ENCODE measurements at regions not wholly inside any gene's neighbourhood (a gene's known extent, or its start where the extent isn't known, plus 50 kb on each side); places are given as distances from the start of the nearest gene placed in this dataset.

GRCh38 chr11:10943968-10944367 lies 86.1 kb upstream of the ZBED5 start:
- no peak for DNase-seq
- no peak overlapping the region for H3K27ac ChIP-seq (ENCODE audit: insufficient read depth in 1 of 2, low read depth in 1 of 2, low read length in 2 of 2, poor library complexity in 1 of 2, severe bottlenecking in 2 of 2)
- H3K36me3 ChIP-seq (ENCODE audit: control insufficient read depth in 4 of 4, insufficient read depth in 4 of 4, low read length in 3 of 4): no peaks in the 10 kb centered on the region
- no peaks in the 10 kb centered on the region for H3K27me3 ChIP-seq (replicated peaks in 2 of 5; ENCODE audit: control insufficient read depth in 4 of 5, insufficient read depth in 5 of 5, low read length in 4 of 5)
- H3K4me1 ChIP-seq (ENCODE audit: control extremely low read depth in 1 of 4, control insufficient read depth in 4 of 4, insufficient read depth in 4 of 4, low read length in 3 of 4): no peaks in the 10 kb centered on the region
- ChIA-PET POLR2A (no interaction called here), CTCF (interaction anchor here (0.8 to 14.6 kb wide), 8 partner anchors 9 to 213 kb away, joined by 3 to 170 read pairs (median 3); no protein-coding TSS in a partner anchor)
- H3K4me3 ChIP-seq (ENCODE audit: control insufficient read depth in 1 of 7, extremely low read depth in 1 of 7, insufficient read depth in 4 of 7, low read depth in 2 of 7, low read length in 6 of 7): no peak overlapping the region
- no peaks in the 10 kb centered on the region for H3K9me3 ChIP-seq (ENCODE audit: control extremely low read depth in 1 of 5, control insufficient read depth in 4 of 5, insufficient read depth in 2 of 5, low read depth in 1 of 5, low read length in 4 of 5)
- 88% methylated on average over 1 of the region's 2 CpGs for WGBS (ENCODE audit: insufficient coverage)

GRCh38 chr11:10942620-10943019 lies 84.8 kb upstream of the ZBED5 start:
- Histone ChIP-seq H3K9me3 (ENCODE audit: control extremely low read depth in 1 of 5, control insufficient read depth in 4 of 5, insufficient read depth in 2 of 5, low read depth in 1 of 5, low read length in 4 of 5) (no peaks in the 10 kb centered on the region), H3K4me1 (ENCODE audit: control extremely low read depth in 1 of 4, control insufficient read depth in 4 of 4, insufficient read depth in 4 of 4, low read length in 3 of 4) (no peaks in the 10 kb centered on the region), H3K27me3 (replicated peaks in 2 of 5; ENCODE audit: control insufficient read depth in 4 of 5, insufficient read depth in 5 of 5, low read length in 4 of 5) (no peaks in the 10 kb centered on the region), H3K27ac (ENCODE audit: insufficient read depth in 1 of 2, low read depth in 1 of 2, low read length in 2 of 2, poor library complexity in 1 of 2, severe bottlenecking in 2 of 2) (no peak overlapping the region), H3K36me3 (ENCODE audit: control insufficient read depth in 4 of 4, insufficient read depth in 4 of 4, low read length in 3 of 4) (no peaks in the 10 kb centered on the region), H3K4me3 (ENCODE audit: control insufficient read depth in 1 of 7, extremely low read depth in 1 of 7, insufficient read depth in 4 of 7, low read depth in 2 of 7, low read length in 6 of 7) (no peak overlapping the region)
- ChIA-PET CTCF (interaction anchor here (1.2 to 14.6 kb wide), 5 partner anchors 9 to 150 kb away, joined by 3 to 170 read pairs (median 4); no protein-coding TSS in a partner anchor), POLR2A (no interaction called here)
- DNase-seq: no peak
- WGBS (ENCODE audit: insufficient coverage): no CpG with 5 or more reads among the region's 3 CpGs

- Histone ChIP-seq H3K9me3 (ENCODE audit: control extremely low read depth in 1 of 5, control insufficient read depth in 4 of 5, insufficient read depth in 2 of 5, low read depth in 1 of 5, low read length in 4 of 5) (no peaks in the 10 kb centered on the region), H3K4me3 (ENCODE audit: control insufficient read depth in 1 of 7, extremely low read depth in 1 of 7, insufficient read depth in 4 of 7, low read depth in 2 of 7, low read length in 6 of 7) (no peak overlapping the region), H3K27me3 (replicated peaks in 2 of 5; ENCODE audit: control insufficient read depth in 4 of 5, insufficient read depth in 5 of 5, low read length in 4 of 5) (no peaks in the 10 kb centered on the region), H3K27ac (ENCODE audit: insufficient read depth in 1 of 2, low read depth in 1 of 2, low read length in 2 of 2, poor library complexity in 1 of 2, severe bottlenecking in 2 of 2) (no peak overlapping the region), H3K36me3 (ENCODE audit: control insufficient read depth in 4 of 4, insufficient read depth in 4 of 4, low read length in 3 of 4) (no peaks in the 10 kb centered on the region), H3K4me1 (ENCODE audit: control extremely low read depth in 1 of 4, control insufficient read depth in 4 of 4, insufficient read depth in 4 of 4, low read length in 3 of 4) (no peaks in the 10 kb centered on the region)
- ChIA-PET CTCF (interaction anchor here (1.0 to 14.6 kb wide), 6 partner anchors 8 to 149 kb away, joined by 3 to 170 read pairs (median 6); no protein-coding TSS in a partner anchor), POLR2A (no interaction called here)
- no peak for DNase-seq
- WGBS (ENCODE audit: insufficient coverage): 100% methylated on average over 1 of the region's 1 CpG
These were observed 84.0 kb upstream of the ZBED5 start for GRCh38 chr11:10941871-10942270.

- no peaks in the 10 kb centered on the region for H3K27me3 ChIP-seq (replicated peaks in 2 of 5; ENCODE audit: control insufficient read depth in 4 of 5, insufficient read depth in 5 of 5, low read length in 4 of 5)
- H3K4me3 ChIP-seq (ENCODE audit: control insufficient read depth in 1 of 7, extremely low read depth in 1 of 7, insufficient read depth in 4 of 7, low read depth in 2 of 7, low read length in 6 of 7): no peak overlapping the region
- ChIA-PET CTCF (interaction anchor here (1.0 to 14.6 kb wide), 6 partner anchors 7 to 149 kb away, joined by 3 to 170 read pairs (median 6); no protein-coding TSS in a partner anchor), POLR2A (no interaction called here)
- no peaks in the 10 kb centered on the region for H3K9me3 ChIP-seq (ENCODE audit: control extremely low read depth in 1 of 5, control insufficient read depth in 4 of 5, insufficient read depth in 2 of 5, low read depth in 1 of 5, low read length in 4 of 5)
- no peaks in the 10 kb centered on the region for H3K36me3 ChIP-seq (ENCODE audit: control insufficient read depth in 4 of 4, insufficient read depth in 4 of 4, low read length in 3 of 4)
- no peak overlapping the region for H3K27ac ChIP-seq (ENCODE audit: insufficient read depth in 1 of 2, low read depth in 1 of 2, low read length in 2 of 2, poor library complexity in 1 of 2, severe bottlenecking in 2 of 2)
- WGBS (ENCODE audit: insufficient coverage): no CpG with 5 or more reads among the region's 1 CpG
- no peaks in the 10 kb centered on the region for H3K4me1 ChIP-seq (ENCODE audit: control extremely low read depth in 1 of 4, control insufficient read depth in 4 of 4, insufficient read depth in 4 of 4, low read length in 3 of 4)
- no peak for DNase-seq
These were observed 83.6 kb upstream of the ZBED5 start for GRCh38 chr11:10941414-10941813.

- Histone ChIP-seq H3K36me3 (ENCODE audit: control insufficient read depth in 4 of 4, insufficient read depth in 4 of 4, low read length in 3 of 4) (no peaks in the 10 kb centered on the region), H3K27ac (ENCODE audit: insufficient read depth in 1 of 2, low read depth in 1 of 2, low read length in 2 of 2, poor library complexity in 1 of 2, severe bottlenecking in 2 of 2) (no peak overlapping the region), H3K27me3 (replicated peaks in 2 of 5; ENCODE audit: control insufficient read depth in 4 of 5, insufficient read depth in 5 of 5, low read length in 4 of 5) (peaks cover 0 to 6% (median 0%) of the 10 kb centered on the region in 5 experiments), H3K4me1 (ENCODE audit: control extremely low read depth in 1 of 4, control insufficient read depth in 4 of 4, insufficient read depth in 4 of 4, low read length in 3 of 4) (peaks cover 0 to 10% (median 8%) of the 10 kb centered on the region in 4 experiments), H3K4me3 (ENCODE audit: control insufficient read depth in 1 of 7, extremely low read depth in 1 of 7, insufficient read depth in 4 of 7, low read depth in 2 of 7, low read length in 6 of 7) (no peak overlapping the region), H3K9me3 (ENCODE audit: control extremely low read depth in 1 of 5, control insufficient read depth in 4 of 5, insufficient read depth in 2 of 5, low read depth in 1 of 5, low read length in 4 of 5) (no peaks in the 10 kb centered on the region)
- POLR2A ChIA-PET: no interaction called here
- 100% methylated on average over 2 of the region's 5 CpGs for WGBS (ENCODE audit: insufficient coverage)
- DNase-seq: no peak
- CTCF ChIA-PET: interaction anchor here (0.7 to 14.6 kb wide), 2 partner anchors 21 to 88 kb away, joined by 3 to 170 read pairs; no protein-coding TSS in a partner anchor
These were observed 81.0 kb upstream of the ZBED5 start for GRCh38 chr11:10938650-10939387.

GRCh38 chr11:10938231-10938630 lies 80.4 kb upstream of the ZBED5 start:
- Histone ChIP-seq H3K27ac (ENCODE audit: insufficient read depth in 1 of 2, low read depth in 1 of 2, low read length in 2 of 2, poor library complexity in 1 of 2, severe bottlenecking in 2 of 2) (no peak overlapping the region), H3K4me1 (ENCODE audit: control extremely low read depth in 1 of 4, control insufficient read depth in 4 of 4, insufficient read depth in 4 of 4, low read length in 3 of 4) (peaks cover 0 to 10% (median 8%) of the 10 kb centered on the region in 4 experiments), H3K4me3 (ENCODE audit: control insufficient read depth in 1 of 7, extremely low read depth in 1 of 7, insufficient read depth in 4 of 7, low read depth in 2 of 7, low read length in 6 of 7) (no peak overlapping the region), H3K9me3 (ENCODE audit: control extremely low read depth in 1 of 5, control insufficient read depth in 4 of 5, insufficient read depth in 2 of 5, low read depth in 1 of 5, low read length in 4 of 5) (no peaks in the 10 kb centered on the region), H3K36me3 (ENCODE audit: control insufficient read depth in 4 of 4, insufficient read depth in 4 of 4, low read length in 3 of 4) (no peaks in the 10 kb centered on the region), H3K27me3 (replicated peaks in 2 of 5; ENCODE audit: control insufficient read depth in 4 of 5, insufficient read depth in 5 of 5, low read length in 4 of 5) (peaks cover 0 to 7% (median 2%) of the 10 kb centered on the region in 5 experiments)
- 100% methylated on average over 5 of the region's 5 CpGs for WGBS (ENCODE audit: insufficient coverage)
- POLR2A ChIA-PET: no interaction called here
- no peak for DNase-seq
- CTCF ChIA-PET: interaction anchor here (14.6 kb wide), 1 partner anchor 88 kb away, joined by 170 read pairs; no protein-coding TSS in a partner anchor

GRCh38 chr11:10937385-10937771 lies 79.5 kb upstream of the ZBED5 start:
- ChIA-PET CTCF (interaction anchor here (0.9 to 14.6 kb wide), 9 partner anchors 10 to 850 kb away, joined by 3 to 170 read pairs (median 4); no protein-coding TSS in a partner anchor), POLR2A (no interaction called here)
- H3K4me1 ChIP-seq (ENCODE audit: control extremely low read depth in 1 of 4, control insufficient read depth in 4 of 4, insufficient read depth in 4 of 4, low read length in 3 of 4): peaks cover 0 to 10% (median 8%) of the 10 kb centered on the region in 4 experiments
- no peaks in the 10 kb centered on the region for H3K9me3 ChIP-seq (ENCODE audit: control extremely low read depth in 1 of 5, control insufficient read depth in 4 of 5, insufficient read depth in 2 of 5, low read depth in 1 of 5, low read length in 4 of 5)
- no peak for DNase-seq
- no peak overlapping the region for H3K4me3 ChIP-seq (ENCODE audit: control insufficient read depth in 1 of 7, extremely low read depth in 1 of 7, insufficient read depth in 4 of 7, low read depth in 2 of 7, low read length in 6 of 7)
- 57% methylated on average over 1 of the region's 1 CpG for WGBS (ENCODE audit: insufficient coverage)
- no peak overlapping the region for H3K27ac ChIP-seq (ENCODE audit: insufficient read depth in 1 of 2, low read depth in 1 of 2, low read length in 2 of 2, poor library complexity in 1 of 2, severe bottlenecking in 2 of 2)
- no peaks in the 10 kb centered on the region for H3K36me3 ChIP-seq (ENCODE audit: control insufficient read depth in 4 of 4, insufficient read depth in 4 of 4, low read length in 3 of 4)
- H3K27me3 ChIP-seq (replicated peaks in 2 of 5; ENCODE audit: control insufficient read depth in 4 of 5, insufficient read depth in 5 of 5, low read length in 4 of 5): peaks cover 0 to 13% (median 9%) of the 10 kb centered on the region in 5 experiments

All from common myeloid progenitor, CD34-positive (primary cell).